Posterior cingulate gyrus (tissue), 11 donors: ENCODE measurements at regions not wholly inside any gene's neighbourhood (a gene's known extent, or its start where the extent isn't known, plus 50 kb on each side); places are given as distances from the start of the nearest gene placed in this dataset.
"Not testable (repeated sequence)": the region's sequence is repeated elsewhere in the genome, so short reads cannot be mapped to it uniquely, and the experiment has no call there.

Experiments used
- DNase-seq, 10 donors: peaks; one replicate each; pipeline versions ENCODE4 v3.0.0 to v3.0.0-alpha.2; 2020 to 2021; ENCODE audit warnings: mixed read lengths in 3 of 10
- intact Hi-C: fragments of 100-400 bp; cut with DNase I; formaldehyde crosslinking; loops from one replicate; pipeline ENCODE4 v1.15.1; 2023

GRCh38 chr13:44853641-44854040 lies 135.6 kb downstream of the NUFIP1 start:
- no peak for DNase-seq
- intact Hi-C loops: no loop called here

GRCh38 chr13:44848920-44849676 lies 140.2 kb downstream of the NUFIP1 start:
- intact Hi-C loops: no loop called here
- no peak for DNase-seq

GRCh38 chr13:44845281-44846058 lies 143.8 kb downstream of the NUFIP1 start:
- DNase-seq, intact Hi-C loops: not testable (repeated sequence)

GRCh38 chr13:44844786-44845185 lies 144.5 kb downstream of the NUFIP1 start:
- intact Hi-C loops: no loop called here
- DNase-seq: no peak

- intact Hi-C loops: no loop called here
- no peak for DNase-seq
Measured at GRCh38 chr13:44843403-44843802, 145.9 kb downstream of the NUFIP1 start.

GRCh38 chr13:44842158-44842557 lies 147.1 kb downstream of the NUFIP1 start:
- intact Hi-C loops: no loop called here

GRCh38 chr13:44840131-44840530 lies 149.1 kb downstream of the NUFIP1 start:
- intact Hi-C loops: no loop called here
- DNase-seq: no peak

More at GRCh38 chr13:44842158-44842557, 147.1 kb downstream of the NUFIP1 start:
- DNase-seq: no peak

GRCh38 chr13:44837250-44837649 lies 152.0 kb downstream of the NUFIP1 start:
- intact Hi-C loops: no loop called here
- no peak for DNase-seq

GRCh38 chr13:44834404-44834803 lies 154.9 kb downstream of the NUFIP1 start:
- intact Hi-C loops: no loop called here
- no peak for DNase-seq

GRCh38 chr13:44833626-44834025 lies 155.6 kb downstream of the NUFIP1 start:
- no peak for DNase-seq
- intact Hi-C loops: no loop called here

GRCh38 chr13:44833139-44833538 lies 156.1 kb downstream of the NUFIP1 start:
- intact Hi-C loops: no loop called here
- no peak for DNase-seq

- DNase-seq: no peak
- intact Hi-C loops: no loop called here
Measured at GRCh38 chr13:44826591-44827350, 162.5 kb downstream of the NUFIP1 start.

GRCh38 chr13:44825953-44826352 lies 163.3 kb downstream of the NUFIP1 start:
- no peak for DNase-seq

GRCh38 chr13:44823555-44823954 lies 165.7 kb downstream of the NUFIP1 start:
- intact Hi-C loops, DNase-seq: not testable (repeated sequence)

More at GRCh38 chr13:44825953-44826352, 163.3 kb downstream of the NUFIP1 start:
- intact Hi-C loops: no loop called here

GRCh38 chr13:44822291-44822690 lies 167.0 kb downstream of the NUFIP1 start:
- DNase-seq: no peak
- intact Hi-C loops: no loop called here

GRCh38 chr13:44819772-44820171 lies 169.5 kb downstream of the NUFIP1 start:
- intact Hi-C loops: no loop called here
- no peak for DNase-seq

GRCh38 chr13:44819245-44819644 lies 170.0 kb downstream of the NUFIP1 start:
- intact Hi-C loops: no loop called here
- no peak for DNase-seq

GRCh38 chr13:44818428-44818827 lies 170.8 kb downstream of the NUFIP1 start:
- DNase-seq: no peak
- intact Hi-C loops: no loop called here

- DNase-seq: no peak
- intact Hi-C loops: no loop called here
Measured at GRCh38 chr13:44818016-44818415, 171.3 kb downstream of the NUFIP1 start.

GRCh38 chr13:44817131-44817671 lies 172.1 kb downstream of the NUFIP1 start:
- intact Hi-C loops: no loop called here

GRCh38 chr13:44816701-44817100 lies 172.6 kb downstream of the NUFIP1 start:
- intact Hi-C loops: no loop called here
- DNase-seq: no peak

More at GRCh38 chr13:44817131-44817671, 172.1 kb downstream of the NUFIP1 start:
- no peak for DNase-seq
